Retinal pigment epithelial cell (primary cell): ENCODE measurements at regions not wholly inside any gene's neighbourhood (a gene's known extent, or its start where the extent isn't known, plus 50 kb on each side); places are given as distances from the start of the nearest gene placed in this dataset.

ENCODE experiments used
- DNase-seq: peaks from one replicate; pipeline ENCODE4 v3.0.0-alpha.2; 2010; ENCODE audit warnings: low read depth
- H3K4me3 ChIP-seq: 2 replicates; pipeline ENCODE4 v1.5.1; 2011; ENCODE audit warnings: mild to moderate bottlenecking, low read length, control low read depth, moderate library complexity
- TF ChIP-seq, protein P1 (sequence below): conservative IDR thresholded peaks from 2 replicates; pipeline ENCODE4 v1.5.1; 2011; ENCODE audit warnings: low read depth, low read length, control low read depth, inconsistent platforms

DNA sequence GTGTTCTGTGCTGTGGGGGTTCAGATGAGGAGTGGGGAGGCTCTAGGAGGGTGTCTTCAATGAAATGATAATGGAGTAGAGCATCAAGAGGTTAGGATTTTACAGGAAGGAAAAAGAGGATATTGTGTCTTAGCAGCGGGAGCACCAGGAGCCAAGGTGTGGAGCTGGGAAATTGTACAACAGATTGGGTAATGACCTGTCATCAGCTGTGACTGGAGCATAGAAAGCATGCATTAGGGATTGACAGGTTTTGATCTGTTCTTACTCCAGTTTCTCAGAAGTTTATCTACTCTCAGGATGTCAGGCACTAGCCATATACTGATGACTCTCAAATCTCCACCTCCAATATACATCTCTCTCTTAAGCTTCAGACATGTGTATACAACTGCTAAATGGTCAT, 196.9 kb downstream of the ARHGAP12 start:
- TF ChIP-seq, protein P1, sequence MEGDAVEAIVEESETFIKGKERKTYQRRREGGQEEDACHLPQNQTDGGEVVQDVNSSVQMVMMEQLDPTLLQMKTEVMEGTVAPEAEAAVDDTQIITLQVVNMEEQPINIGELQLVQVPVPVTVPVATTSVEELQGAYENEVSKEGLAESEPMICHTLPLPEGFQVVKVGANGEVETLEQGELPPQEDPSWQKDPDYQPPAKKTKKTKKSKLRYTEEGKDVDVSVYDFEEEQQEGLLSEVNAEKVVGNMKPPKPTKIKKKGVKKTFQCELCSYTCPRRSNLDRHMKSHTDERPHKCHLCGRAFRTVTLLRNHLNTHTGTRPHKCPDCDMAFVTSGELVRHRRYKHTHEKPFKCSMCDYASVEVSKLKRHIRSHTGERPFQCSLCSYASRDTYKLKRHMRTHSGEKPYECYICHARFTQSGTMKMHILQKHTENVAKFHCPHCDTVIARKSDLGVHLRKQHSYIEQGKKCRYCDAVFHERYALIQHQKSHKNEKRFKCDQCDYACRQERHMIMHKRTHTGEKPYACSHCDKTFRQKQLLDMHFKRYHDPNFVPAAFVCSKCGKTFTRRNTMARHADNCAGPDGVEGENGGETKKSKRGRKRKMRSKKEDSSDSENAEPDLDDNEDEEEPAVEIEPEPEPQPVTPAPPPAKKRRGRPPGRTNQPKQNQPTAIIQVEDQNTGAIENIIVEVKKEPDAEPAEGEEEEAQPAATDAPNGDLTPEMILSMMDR = no peak
- DNase-seq = no peak
- H3K4me3 ChIP-seq = no peak overlapping the region

DNA sequence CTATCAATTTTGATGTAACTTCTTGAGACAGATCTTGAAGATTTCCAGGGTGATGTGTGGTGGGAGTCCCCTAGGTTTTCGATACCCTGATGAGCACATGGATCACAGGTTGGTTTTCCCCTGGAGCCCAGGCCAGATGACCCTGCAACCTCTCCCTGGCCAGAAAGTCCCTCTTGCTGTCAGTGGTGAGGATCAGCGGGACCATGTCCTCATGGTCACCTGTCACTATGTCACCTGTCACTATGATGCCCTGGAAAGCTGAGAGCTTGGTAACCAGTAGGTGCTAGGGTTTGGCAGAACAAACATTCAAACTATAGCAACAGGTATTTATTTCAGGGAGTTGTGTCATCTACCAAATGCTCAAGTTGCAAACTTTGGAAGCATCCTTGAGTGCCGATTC, 197.9 kb downstream of the ARHGAP12 start:
- H3K4me3 ChIP-seq = no peak overlapping the region
- no peak for DNase-seq
- TF ChIP-seq, protein P1 = no peak

DNA sequence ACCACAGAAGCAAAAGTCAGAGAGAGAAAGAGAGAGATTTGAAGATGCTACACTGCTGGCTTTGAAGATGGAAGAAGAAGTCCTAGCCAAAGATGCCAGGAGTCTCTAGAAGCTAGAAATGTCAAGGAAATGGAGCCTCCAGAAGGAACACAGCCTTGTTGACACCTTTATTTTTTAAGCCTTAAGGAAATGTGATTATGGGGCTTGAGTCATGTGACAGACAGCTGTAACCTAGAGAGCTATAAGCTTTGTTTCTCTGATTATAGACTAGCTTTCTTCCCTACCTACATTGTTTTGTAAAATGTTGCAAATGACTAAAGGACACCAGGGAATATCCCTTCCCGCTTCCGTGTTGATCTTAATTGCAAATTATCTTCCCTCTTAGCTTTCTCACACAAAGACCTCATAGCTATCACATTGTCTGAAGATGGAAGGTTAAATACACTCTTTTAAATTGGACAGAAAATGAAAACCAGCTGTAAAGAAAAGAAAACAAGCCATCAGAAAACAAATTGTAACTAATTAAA, 199.9 kb downstream of the ARHGAP12 start:
- no peak overlapping the region for H3K4me3 ChIP-seq
- TF ChIP-seq, protein P1 = no peak
- DNase-seq = no peak

DNA sequence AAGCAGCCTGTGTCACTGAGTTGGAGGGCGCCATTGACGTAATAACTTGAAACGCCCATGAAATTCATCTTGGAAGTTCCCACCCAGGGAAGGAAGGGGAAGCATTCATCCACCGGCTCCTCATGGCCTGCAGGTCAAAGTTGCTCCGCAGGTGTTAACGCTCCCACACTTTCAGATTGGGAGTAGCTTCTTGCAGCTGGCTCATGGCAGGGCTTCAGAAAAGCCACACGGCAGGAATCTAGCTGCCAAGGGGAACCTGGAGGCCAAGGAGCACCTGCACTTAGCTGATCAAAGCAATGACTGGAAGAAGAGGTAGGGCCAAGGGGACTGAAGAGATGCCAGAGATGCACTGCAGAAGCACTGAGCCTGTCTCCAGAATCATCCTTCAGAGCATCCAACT, 203.2 kb downstream of the ARHGAP12 start:
- no peak for DNase-seq
- TF ChIP-seq, protein P1 = no peak
- no peak overlapping the region for H3K4me3 ChIP-seq

DNA sequence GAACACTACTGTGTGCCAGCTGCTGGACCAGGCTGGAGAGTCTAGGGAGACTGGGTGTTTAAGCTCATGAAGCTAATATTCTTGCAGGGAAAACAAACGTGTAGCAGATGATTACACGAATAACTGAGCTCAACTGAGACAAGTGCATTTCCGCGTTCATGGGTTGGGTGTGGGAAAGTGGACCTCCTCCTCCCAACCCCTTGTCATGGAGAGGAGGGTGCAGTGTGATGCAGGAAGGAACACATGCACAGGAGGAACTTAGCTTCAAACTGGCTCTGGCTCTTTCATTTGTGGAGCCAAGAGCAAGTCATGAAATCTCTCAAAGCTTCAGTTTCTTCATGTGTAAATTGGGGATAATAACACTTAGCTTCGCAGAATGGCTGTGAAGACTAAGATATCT, 204.3 kb downstream of the ARHGAP12 start:
- H3K4me3 ChIP-seq = no peak overlapping the region
- TF ChIP-seq, protein P1 = no peak
- no peak for DNase-seq

DNA sequence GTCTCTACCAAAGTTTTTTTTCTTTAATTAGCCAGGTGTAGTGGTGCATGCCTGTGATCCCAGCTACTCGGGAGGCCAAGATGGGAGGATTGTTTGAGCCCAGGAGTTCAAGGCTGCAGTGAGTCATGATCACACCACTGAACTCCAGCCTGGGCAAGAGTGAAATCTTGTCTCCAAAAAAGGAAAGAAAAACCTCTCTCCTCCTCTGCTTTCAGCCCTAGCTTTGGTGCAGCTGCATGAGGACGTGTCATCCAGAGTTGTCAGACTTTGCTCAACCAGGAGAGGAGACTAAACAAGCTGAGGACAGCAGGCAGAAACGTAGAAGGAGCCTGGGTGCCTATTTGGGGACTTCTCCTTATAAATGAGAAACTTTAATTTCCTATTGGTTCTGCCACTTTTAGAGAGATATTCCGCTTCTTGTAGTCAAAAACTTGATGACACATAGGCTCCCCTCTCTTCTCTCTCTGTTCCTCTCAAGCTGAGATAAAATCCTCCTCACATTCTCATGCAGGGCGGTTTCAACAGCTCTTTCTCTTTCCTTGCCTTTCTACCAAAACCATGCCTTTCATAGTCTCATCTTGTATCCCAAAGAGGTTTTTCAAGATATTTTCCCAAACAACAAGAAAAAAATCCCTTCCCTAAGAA, 205.4 kb downstream of the ARHGAP12 start:
- H3K4me3 ChIP-seq = no peak overlapping the region
- no peak for DNase-seq
- TF ChIP-seq, protein P1 = no peak

DNA sequence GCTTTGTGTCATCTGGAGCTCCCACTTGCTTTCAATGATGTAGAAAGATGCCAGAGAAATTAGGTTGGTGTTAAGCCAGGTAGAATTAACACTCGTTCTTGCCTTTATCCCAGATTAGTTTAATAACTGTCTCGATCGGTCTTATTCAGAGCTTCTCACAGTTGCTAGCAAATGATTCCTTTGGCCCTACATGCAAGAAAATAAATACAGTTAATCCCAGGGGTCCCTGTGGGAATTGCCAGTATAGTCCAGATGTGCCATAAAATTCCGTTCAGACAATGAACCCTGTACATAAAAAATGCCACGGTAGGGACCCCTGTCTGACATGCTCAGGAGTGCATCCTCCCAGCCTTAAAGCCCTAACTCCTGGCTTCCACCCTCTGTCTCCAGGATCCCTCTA, 207.5 kb downstream of the ARHGAP12 start:
- TF ChIP-seq, protein P1 = no peak
- DNase-seq = no peak
- H3K4me3 ChIP-seq = no peak overlapping the region
